ENCODE measurements at regions not wholly inside any gene's neighbourhood (a gene's known extent, or its start where the extent isn't known, plus 50 kb on each side); places are given as distances from the start of the nearest gene placed in this dataset.

GRCh38 chr2:145168091-145168490 lies 648.2 kb upstream of the ZEB2 start:
- no peak for TF ChIP-seq CTCF (IDR thresholded peaks at IDR 0.05; ENCODE audit: low read depth, low read length, missing control alignments)
- no peak overlapping the region for H3K4me3 ChIP-seq (replicated peaks; ENCODE audit: low read depth, low read length)
- no peak for DNase-seq (ENCODE audit: extremely low read depth, low read depth)

GRCh38 chr2:145166731-145167302 lies 646.9 kb upstream of the ZEB2 start:
- DNase-seq (ENCODE audit: extremely low read depth, low read depth) = no peak
- TF ChIP-seq CTCF (IDR thresholded peaks at IDR 0.05; ENCODE audit: low read depth, low read length, missing control alignments) = no peak

GRCh38 chr2:145161656-145162055 lies 641.7 kb upstream of the ZEB2 start:
- DNase-seq (ENCODE audit: extremely low read depth, low read depth) = no peak
- no peak overlapping the region for H3K4me3 ChIP-seq (replicated peaks; ENCODE audit: low read depth, low read length)

More at GRCh38 chr2:145166731-145167302, 646.9 kb upstream of the ZEB2 start:
- H3K4me3 ChIP-seq (replicated peaks; ENCODE audit: low read depth, low read length) = no peak overlapping the region

GRCh38 chr2:145160855-145161254 lies 640.9 kb upstream of the ZEB2 start:
- H3K4me3 ChIP-seq (replicated peaks; ENCODE audit: low read depth, low read length) = no peak overlapping the region
- DNase-seq (ENCODE audit: extremely low read depth, low read depth) = no peak
- TF ChIP-seq CTCF (IDR thresholded peaks at IDR 0.05; ENCODE audit: low read depth, low read length, missing control alignments) = no peak

More at GRCh38 chr2:145161656-145162055, 641.7 kb upstream of the ZEB2 start:
- TF ChIP-seq CTCF (IDR thresholded peaks at IDR 0.05; ENCODE audit: low read depth, low read length, missing control alignments) = no peak

GRCh38 chr2:145159676-145160075 lies 639.8 kb upstream of the ZEB2 start:
- TF ChIP-seq CTCF (IDR thresholded peaks at IDR 0.05; ENCODE audit: low read depth, low read length, missing control alignments) = no peak
- H3K4me3 ChIP-seq (replicated peaks; ENCODE audit: low read depth, low read length) = no peak overlapping the region
- DNase-seq (ENCODE audit: extremely low read depth, low read depth) = no peak

GRCh38 chr2:145157741-145158591 lies 638.0 kb upstream of the ZEB2 start:
- DNase-seq (ENCODE audit: extremely low read depth, low read depth) = peak; percentile 91
- H3K4me3 ChIP-seq (replicated peaks; ENCODE audit: low read depth, low read length) = no peak overlapping the region
- TF ChIP-seq CTCF (IDR thresholded peaks at IDR 0.05; ENCODE audit: low read depth, low read length, missing control alignments) = no peak

All from HFF-Myc (cell line).